ENCODE measurements at regions not wholly inside any gene's neighbourhood (a gene's known extent, or its start where the extent isn't known, plus 50 kb on each side); places are given as distances from the start of the nearest gene placed in this dataset.

DNA sequence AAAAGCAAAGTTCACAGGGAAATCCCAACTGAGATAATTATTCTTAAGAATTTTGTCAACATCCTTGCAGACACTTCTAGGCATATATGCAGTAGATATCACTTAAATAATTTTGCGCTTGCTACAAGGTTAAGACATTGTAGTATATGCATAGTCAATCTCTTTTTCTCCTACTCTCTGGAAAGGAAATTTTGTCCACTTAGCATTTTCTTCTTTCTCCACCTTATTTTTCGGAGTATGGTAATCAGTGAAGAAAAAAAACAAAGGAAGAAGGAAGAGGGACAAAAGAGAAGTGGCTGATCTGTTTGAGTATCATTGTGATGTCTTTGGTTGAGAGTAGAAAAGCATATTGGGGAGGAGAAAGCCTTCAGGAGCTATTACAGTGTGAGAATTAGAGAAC, 104.6 kb downstream of the LACC1 start:
- no peak for DNase-seq (ENCODE audit: low read depth in 3 of 3)

DNA sequence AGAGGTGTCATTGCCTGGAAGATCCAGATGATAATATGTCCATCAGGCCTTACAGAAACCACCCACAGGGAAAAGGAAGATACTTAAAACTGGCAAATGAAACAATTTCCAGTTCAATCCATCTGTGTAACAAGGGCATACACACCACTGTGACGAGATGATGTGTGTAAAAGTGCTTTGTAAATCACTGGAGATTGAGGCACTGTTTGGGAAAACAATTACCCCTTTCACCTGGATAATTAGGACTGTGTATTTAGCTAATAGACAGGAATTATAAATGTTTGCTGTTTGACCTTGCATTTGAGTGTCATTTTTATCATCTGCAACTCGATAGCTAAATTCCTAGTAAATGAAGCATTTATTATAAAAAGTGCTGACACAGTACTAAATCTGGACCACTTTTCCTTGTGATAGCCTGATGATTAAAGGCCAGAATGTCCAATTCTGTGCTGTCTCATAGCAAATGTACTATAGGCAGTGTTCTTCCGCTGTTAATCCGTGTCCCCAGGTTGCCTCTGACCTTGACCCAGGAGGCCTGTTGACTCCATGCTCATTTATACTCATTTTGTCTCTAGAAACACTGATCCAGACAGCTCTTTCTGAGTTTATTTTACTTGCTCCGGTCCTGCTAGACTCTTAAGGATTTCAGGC, 105.8 kb downstream of the LACC1 start:
- DNase-seq (ENCODE audit: low read depth in 3 of 3), result no peak

DNA sequence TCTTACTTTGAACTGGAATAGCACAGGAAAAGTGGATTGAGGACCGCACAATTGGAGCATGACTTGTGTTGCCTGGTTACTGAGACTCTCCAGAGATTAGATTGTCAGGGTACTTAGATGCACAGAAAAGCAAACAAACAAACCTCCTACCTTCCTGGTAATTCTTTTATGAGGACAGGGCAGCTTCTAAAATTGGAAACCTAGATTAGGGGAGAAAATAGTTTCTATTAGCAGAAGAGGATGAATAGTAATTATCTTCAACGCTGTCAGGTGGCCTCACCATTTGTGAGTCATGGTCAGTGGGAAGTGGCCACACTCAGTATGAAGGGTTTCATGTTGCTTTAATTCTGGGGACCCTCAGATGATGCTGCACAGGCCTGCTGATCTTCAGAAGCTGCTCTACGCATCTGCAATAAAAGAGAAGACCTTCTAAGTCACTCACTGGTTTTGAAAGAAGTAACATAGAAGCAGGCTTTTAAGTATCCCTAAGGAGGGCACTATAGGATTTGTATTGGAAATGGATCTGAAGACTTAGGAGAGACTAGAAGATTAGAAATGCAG, 106.8 kb downstream of the LACC1 start:
- no peak for DNase-seq (ENCODE audit: low read depth in 3 of 3)

DNA sequence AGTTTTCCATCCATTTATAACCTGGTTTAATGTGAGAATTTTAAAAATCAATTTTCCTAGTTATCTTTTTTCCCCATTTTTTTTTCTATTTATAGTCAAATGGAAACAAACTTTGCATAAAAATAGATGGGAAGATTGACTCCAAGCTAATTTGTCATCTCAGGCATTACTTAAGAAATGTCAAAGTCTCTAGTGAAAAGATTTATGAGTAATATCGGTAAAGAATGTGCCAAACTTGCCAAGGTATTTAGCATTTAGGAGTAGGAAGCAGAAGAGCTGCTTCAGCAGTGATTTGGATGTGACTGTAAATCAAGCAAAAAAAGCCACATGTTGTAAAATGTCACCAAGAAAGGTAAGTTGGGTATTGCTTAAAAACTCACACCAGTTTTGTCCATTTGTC, 108.6 kb downstream of the LACC1 start:
- no peak for DNase-seq (ENCODE audit: low read depth in 3 of 3)

DNA sequence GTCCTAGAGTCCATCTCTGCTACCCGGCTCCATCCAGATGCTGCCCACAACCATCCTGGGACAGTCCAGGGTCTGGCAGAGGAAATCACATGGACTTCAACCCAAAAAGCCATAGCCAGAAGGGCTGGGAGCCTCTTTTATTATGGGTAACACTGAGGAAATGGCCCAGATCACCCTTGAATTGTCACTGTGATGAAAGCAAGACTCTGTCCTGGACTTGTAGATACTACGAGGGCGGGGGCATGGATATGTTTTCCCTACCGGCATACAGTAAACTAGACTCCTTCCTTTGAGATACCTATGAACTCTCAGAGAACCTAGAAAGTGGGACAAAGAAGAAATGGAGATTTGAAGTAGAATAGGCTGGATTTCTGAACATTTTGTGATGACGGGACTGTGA, 110.3 kb downstream of the LACC1 start:
- no peak for DNase-seq (ENCODE audit: low read depth in 3 of 3)

DNA sequence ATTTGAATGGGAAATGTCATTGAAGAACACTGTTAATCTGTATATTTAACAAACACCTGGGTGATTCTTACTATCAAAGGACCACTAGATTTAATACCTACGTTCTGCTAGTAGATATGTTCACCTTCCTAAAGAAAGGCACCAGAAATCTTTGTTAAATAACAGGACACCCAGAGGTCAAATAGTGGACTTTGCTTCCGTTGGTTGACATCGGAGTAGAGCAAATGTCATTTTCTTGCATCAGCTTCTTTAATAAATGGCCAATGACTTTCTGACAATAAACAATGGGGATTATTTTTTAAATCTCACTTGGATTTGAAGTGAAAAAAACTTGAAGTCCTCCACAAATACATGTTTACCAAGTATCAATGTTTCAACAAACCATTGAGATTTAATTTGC, 111.1 kb downstream of the LACC1 start:
- no peak for DNase-seq (ENCODE audit: low read depth in 3 of 3)

DNA sequence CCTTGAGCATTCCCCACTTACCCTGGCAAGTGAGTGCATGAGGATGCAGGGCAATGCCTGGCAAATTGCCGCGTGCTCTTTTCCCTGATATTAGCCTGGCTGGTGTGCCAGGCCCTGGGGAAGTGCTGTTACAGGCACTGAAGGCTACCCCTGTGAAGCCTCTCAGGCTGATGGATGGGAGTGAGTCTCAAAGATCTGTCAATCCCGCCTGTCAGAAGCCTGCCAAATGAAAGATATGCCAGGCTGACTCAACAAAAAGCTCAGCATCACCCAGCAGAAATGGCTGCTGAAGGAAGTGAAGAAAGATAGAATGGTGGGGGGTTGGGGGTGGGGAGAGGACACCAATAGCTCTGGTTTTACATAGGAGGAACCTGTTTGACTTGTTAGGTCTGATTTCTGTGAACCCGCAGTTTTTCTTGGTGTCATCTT, 112.1 kb downstream of the LACC1 start:
- DNase-seq (ENCODE audit: low read depth in 3 of 3), result no peak

DNA sequence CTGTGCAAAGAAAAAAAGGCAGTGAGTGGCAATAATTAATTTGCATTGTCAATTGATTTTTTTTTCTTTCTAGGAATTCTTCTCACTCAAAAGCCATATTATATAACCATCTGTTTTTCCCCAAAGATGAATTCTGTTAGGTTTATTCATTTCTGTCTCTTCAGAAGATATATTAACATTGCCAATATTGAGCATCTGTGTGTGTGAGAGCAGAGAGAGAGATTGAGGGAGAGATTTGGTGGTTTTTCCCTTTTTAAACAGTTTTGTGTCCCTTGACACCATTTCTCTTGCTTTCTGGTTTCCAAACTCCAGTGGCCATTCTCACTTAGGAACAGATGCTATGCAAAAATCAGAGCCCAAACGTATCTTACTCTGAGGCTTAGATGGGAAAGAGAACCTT, 112.5 kb downstream of the LACC1 start:
- DNase-seq (ENCODE audit: low read depth in 3 of 3), result no peak

DNA sequence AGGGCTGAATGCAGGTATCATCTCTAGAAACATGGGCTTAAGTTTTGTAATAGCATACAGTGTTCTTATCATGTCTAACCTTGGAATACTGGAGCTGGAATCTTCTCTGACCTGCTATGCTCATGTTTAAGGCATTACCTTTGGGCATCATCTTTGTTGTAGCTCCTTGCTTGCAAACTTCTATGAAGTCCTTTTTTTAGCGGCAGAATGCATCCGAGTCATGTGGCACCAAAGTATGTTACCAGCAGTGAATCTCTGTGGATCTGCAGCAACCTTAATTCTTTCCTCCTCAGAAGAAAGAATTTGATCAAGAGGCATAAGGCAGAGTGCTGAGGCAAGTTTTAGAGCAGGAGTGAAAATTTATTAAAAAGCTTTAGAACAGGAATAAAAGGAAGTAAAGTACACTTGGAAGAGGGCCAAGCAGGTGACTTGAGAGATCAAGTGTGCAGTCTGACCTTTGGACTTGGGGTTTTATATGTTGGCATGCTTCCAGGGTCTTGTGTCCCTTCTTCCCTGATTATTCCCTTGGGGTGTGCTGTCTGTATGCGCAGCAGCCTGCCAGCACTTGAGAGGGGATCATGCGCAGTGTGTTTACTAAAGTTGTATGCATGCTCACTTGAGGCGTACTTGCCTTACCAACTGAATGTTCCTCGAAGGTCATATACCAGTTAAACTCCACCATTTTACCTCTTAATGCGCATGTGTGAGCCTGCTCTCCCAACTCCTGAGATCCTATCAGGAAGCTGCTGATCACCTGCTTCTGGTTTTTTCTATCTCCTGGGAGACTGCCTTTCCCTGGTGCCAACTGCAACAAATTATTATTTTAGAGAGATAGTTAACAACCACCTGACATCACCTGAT, 115.5 kb downstream of the LACC1 start:
- DNase-seq (ENCODE audit: low read depth in 3 of 3), result no peak

DNA sequence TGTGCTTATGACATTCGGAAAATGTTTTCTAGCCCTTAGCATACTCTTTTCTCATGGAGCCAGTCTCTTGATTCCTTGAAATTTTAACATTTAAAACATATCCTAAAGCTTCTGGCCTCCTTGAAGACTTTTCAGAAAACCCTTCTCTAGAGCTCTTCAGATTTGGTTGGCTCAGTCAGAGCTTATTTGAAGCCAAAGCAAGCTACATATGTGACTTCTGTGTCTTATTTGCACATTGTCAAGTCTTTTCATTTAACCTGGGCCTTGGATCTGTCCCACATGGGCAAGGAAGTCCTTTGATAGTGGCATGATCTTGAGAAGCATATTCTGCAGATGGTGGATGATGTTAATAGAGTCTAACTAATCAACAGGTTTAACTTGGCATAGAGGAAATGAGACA, 116.5 kb downstream of the LACC1 start:
- no peak for DNase-seq (ENCODE audit: low read depth in 3 of 3)

DNA sequence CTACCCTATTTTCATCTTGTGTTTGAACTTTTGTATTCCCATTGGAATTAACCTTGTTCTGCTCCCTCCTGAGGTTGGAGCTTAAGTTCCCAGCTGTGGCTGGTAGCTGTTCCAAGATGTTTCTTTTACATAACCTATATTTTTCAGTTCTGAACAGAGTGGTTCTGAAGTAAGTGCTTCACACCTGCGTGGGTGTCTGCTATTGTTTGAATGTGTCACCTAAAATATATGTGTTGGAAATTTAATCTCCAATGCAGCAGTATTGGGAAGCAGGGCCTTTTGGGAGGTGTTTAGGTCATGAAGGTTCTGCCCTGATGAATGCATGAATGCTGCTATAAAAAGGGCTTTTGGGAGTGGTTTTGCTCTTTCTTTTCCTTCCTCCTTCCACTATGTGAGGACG, 123.8 kb downstream of the LACC1 start:
- DNase-seq (ENCODE audit: low read depth in 3 of 3), result no peak

DNA sequence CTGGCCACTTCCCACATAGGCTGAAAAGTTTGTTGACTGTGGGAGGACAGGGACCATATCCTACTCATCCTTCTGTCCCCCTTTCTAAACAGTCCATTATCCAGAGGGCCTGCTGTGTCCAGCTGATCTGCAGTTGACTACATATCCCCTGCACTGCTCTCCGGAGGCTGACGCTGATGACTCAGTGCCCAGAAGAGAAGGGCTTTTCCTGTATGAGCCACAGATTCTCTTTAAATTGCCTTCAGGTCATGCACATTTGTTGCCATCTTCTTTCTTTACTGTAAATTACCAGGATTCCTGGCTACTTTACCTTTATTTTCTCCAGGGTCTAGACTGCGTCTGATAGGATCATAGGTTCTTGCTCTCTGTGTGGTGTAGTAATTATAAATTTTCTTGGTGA, 125.2 kb downstream of the LACC1 start:
- no peak for DNase-seq (ENCODE audit: low read depth in 3 of 3)

DNA sequence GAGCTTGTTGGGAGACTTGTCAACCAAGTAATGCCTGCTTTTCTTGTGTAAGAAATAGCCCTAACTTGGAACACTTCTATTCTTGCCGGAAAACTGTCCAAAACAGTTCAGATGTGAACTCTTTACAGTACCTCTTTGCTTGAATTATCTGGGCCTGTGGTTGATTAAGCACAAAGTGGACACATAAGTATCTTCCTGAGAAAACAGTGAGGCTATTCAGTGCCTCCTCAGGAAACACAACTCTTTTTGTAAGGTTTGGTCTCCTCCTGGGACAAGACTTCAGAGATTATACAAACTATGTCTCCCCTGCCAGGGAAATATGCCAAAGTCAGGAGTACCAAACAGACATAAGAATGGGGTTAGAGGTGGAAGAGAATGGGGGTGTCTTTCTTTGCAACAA, 127.7 kb downstream of the LACC1 start:
- DNase-seq (ENCODE audit: low read depth in 3 of 3), result no peak

DNA sequence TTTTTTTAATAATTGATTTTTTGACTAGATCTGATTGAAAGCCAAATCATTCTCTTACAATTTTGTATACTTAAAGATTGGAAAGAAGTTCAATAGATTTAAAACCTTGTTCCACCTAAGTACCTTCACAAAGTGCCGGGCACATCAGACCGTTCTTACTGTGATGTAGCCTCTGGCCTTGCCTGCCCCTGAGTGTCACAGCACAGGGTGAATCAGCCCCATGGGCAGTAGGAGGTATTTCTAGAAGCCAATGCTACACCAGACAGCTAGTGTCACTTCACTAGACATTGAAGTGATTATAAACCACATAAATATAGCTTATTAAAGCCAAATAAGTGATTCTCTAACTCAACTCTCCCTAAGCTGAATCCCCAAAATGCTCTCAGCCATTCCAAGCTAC, 131.3 kb downstream of the LACC1 start:
- DNase-seq (ENCODE audit: low read depth in 3 of 3), result no peak

DNA sequence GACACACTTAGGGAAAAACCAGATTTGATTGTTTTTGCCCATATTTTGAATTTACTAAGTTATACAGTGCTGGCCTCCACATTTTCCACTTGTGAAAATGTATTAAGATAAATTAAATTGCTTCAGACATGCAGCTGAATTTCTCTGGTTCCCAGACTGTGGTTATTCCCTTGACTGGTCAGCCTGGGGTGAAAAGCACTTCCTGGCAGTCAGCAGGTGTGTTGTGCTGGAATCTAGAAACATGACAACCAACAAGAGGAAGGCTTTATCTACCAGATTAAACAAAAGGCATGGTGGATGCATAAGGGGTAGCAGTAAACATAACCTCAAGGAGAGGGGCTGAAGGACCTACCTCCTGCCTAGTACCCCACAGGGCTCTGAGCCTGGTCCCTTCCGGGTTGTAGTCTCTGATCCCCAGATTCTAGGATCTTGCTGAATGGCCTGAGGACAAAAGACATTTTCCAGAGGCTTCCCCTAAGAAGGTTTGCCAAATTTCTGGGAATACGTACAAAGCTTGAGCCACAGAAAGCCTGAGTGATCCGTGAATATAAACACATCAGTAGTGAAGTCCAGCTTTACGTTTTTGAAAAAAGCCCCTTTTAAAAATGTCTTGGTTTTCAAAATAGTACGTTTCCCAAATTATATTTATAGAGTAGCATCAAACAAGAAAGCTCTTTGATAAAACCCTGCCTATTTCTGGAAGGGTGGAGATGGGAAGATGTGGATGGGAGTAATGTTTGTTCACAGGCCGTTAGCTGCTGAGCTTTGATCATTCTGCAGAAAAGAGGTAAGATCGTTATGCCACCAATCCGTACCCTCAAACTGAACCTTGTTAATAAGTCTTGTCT, 133.4 kb downstream of the LACC1 start:
- DNase-seq (ENCODE audit: low read depth in 3 of 3), result no peak

DNA sequence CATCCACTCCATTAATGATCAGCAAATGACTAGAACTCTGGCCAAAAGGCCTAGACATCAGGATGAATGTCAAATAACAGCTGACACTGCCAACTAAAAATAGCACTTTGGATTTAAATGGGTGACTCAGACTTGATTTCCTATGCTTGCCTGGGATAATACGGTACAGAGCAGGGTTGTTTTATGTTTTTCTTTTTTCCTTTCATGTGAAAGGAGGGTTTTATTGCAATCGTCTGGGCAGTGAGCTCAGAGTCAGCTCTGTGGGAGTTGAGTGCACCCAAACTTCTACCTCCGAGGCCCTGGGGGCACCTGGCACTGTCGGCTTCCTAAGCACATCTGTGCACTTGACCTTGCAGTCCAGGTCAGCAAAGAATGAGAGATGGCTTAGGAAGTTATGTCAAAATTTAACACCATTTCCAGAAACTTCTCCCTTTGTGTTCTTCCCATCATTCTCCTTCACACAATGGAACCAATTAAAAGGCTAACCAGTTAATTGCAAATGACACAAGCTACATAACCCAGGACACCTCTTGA, 134.1 kb downstream of the LACC1 start:
- no peak for DNase-seq (ENCODE audit: low read depth in 3 of 3)

DNA sequence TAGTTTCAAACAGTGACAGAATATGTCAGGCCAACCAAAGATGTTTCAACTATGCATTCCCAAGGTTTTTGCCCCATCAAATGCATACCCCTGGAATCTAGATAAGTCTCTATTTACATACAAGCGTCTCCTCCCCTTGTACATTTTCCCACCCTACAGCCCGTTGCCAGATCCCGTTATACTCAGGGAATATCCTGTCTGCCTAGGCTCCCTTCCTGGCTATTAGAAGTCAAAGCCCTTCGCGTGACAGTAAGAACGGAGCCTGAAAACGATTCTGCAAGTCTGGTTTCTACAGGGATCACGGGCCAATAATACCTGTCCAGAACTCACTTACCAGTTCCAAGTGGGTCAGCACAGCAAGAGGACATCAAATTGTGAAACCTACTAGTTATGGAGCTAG, 134.8 kb downstream of the LACC1 start:
- no peak for DNase-seq (ENCODE audit: low read depth in 3 of 3)

DNA sequence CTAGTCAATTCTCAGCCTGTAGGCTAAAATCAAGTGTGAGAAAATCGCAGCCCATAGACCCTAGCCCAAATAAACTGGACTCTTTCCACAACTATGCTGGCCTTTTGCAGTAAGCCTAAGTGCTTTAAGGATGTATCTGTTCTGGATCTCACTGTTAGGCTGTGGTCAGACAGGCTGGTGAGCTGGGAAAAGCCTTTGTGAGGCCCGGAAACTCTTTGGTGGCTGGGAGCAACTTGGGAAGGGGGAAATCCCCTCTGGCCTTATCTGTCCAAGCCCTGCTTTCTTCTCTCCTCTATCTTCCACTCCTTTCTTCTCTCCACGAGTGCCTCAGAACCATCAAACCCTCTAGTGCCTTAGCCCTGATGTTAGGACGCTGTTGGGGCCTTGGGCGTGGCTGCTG, 135.4 kb downstream of the LACC1 start:
- no peak for DNase-seq (ENCODE audit: low read depth in 3 of 3)

DNA sequence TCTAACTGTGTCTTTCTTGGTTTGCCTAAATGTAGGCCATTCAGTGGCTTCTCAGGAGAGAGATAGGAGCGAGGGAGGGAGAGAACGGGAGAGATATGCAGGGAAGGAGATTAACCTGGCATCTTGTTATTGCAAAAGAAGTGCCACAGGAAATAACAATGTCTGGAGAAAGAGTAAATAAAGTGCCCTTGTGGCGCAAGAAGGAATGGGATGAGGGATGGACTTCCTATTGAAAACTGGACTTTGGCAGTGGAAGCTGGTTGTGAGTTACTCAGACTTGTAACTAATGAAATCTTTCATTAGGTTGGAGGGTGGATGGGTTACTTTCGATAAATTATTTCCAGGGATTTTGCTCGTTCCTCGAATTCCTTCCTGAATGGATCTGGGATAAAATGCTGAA, 136.1 kb downstream of the LACC1 start:
- no peak for DNase-seq (ENCODE audit: low read depth in 3 of 3)

DNA sequence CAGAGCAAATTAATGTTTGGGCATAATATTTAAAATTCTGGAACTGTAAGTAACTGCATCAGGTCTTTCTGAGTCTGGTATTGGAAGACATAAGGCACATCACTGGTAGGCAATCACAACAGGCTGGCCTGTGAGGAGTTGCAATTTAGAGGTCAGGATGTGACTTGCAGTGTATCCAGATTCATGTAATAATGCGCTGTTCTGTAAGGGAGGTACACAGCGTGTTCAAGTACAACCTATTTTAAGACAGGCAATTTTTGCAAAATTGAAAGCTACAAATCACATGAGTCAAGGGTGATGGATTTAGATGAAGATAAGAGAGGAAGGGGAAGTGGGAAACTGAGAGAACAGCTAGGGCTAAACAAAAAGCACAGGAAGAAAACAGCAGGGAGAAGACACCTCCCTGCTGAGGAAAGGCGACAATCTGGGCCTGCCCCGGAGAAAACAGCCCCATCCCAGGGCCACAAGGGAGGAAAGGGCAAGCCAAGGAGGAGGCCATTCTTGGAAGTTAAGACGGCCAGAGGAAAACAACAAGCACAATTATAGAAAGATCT, 138.1 kb downstream of the LACC1 start:
- no peak for DNase-seq (ENCODE audit: low read depth in 3 of 3)

DNA sequence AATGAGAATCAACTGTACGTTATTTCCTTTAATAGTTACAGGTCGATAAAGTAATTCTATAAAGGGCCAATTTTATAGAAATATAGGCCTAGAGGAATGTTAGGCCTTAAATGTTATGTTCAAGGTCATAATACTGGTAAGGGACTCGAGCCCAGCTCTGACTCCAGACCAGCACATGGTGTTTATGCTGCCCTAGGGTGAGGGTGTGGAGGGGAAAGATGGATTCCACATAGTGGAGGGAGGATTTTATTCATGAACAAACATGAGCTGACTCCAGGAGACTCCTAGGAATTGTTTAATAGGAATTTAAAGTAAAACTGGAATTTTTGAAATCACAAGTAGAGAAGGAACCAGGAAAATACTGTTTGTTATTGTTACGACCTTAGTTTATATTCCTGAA, 139.9 kb downstream of the LACC1 start:
- no peak for DNase-seq (ENCODE audit: low read depth in 3 of 3)

DNA sequence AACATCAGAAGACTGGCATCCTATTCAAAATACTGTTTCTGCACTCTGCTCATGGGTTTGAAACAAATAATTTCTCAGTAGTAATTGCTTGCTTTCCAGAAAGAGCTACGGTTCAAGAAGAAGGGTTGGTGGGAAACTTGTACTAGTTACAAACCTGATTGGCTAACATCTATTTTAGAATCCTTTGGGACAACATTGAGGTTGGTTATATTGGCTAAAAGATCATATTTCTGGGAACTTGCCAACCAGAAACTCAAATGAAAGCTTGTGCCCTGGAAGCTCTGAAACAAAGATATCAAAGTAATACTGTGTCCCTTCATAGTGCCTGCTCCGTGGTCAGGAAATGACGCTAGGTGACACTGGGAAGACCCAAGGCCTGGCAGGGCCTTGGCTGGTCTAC, 141.7 kb downstream of the LACC1 start:
- no peak for DNase-seq (ENCODE audit: low read depth in 3 of 3)
